Trophoblast cell (in vitro differentiated cells and primary cell): ENCODE measurements at regions not wholly inside any gene's neighbourhood (a gene's known extent, or its start where the extent isn't known, plus 50 kb on each side); places are given as distances from the start of the nearest gene placed in this dataset.

Experiments
- DNase-seq, 2 donors: peaks; one replicate each; pipeline ENCODE4 v3.0.0-alpha.2; 2016
- H2AFZ ChIP-seq: 2 replicates; pipeline ENCODE4 v1.6.1; 2013; ENCODE audit warnings: low read length, moderate library complexity, mild to moderate bottlenecking; ENCODE audit not compliant: insufficient read depth, poor library complexity
- H2AK5ac ChIP-seq: 2 replicates; pipeline ENCODE4 v1.6.1; 2013; ENCODE audit warnings: mild to moderate bottlenecking, low read length
- H2BK120ac ChIP-seq: 2 replicates; pipeline ENCODE4 v1.6.1; 2013; ENCODE audit warnings: low read length, mild to moderate bottlenecking, moderate library complexity; ENCODE audit not compliant: insufficient read depth, poor library complexity
- H2BK12ac ChIP-seq: 2 replicates; pipeline ENCODE4 v1.6.1; 2013; ENCODE audit warnings: mild to moderate bottlenecking, low read length, moderate library complexity
- H2BK5ac ChIP-seq: 2 replicates; pipeline ENCODE4 v1.6.1; 2013; ENCODE audit warnings: low read length, low read depth, moderate library complexity, mild to moderate bottlenecking; ENCODE audit not compliant: poor library complexity
- H3K14ac ChIP-seq: 2 replicates; pipeline ENCODE4 v1.6.1; 2013; ENCODE audit warnings: mild to moderate bottlenecking, low read length
- H3K18ac ChIP-seq: 2 replicates; pipeline ENCODE4 v1.6.1; 2013; ENCODE audit warnings: mild to moderate bottlenecking, low read length
- H3K23ac ChIP-seq: 2 replicates; pipeline ENCODE4 v1.6.1; 2013; ENCODE audit warnings: low read length
- H3K27ac ChIP-seq: 2 replicates; pipeline ENCODE4 v1.5.1; 2013; ENCODE audit warnings: low read depth, mild to moderate bottlenecking, inconsistent platforms, low read length, moderate library complexity
- H3K27me3 ChIP-seq: 2 replicates; pipeline ENCODE4 v1.6.1; 2013; ENCODE audit warnings: inconsistent platforms, mild to moderate bottlenecking, low read length, moderate library complexity; ENCODE audit not compliant: insufficient read depth
- H3K36me3 ChIP-seq, 2 experiments: 1 replicate in 1 of 2; 2 replicates in 1 of 2; pipeline ENCODE4 v1.6.1; 2013; ENCODE audit warnings: low read length in 2 of 2, mild to moderate bottlenecking in 2 of 2, moderate library complexity in 1 of 2; ENCODE audit not compliant: insufficient read depth in 2 of 2, control insufficient read depth in 1 of 2
- H3K4ac ChIP-seq: 2 replicates; pipeline ENCODE4 v1.6.1; 2013; ENCODE audit warnings: low read depth, mild to moderate bottlenecking, low read length, moderate library complexity
- H3K4me1 ChIP-seq, 2 experiments: 1 replicate in 1 of 2; 2 replicates in 1 of 2; pipeline ENCODE4 v1.6.1; 2013; ENCODE audit warnings: low read length in 2 of 2, mild to moderate bottlenecking in 2 of 2, moderate library complexity in 1 of 2; ENCODE audit not compliant: insufficient read depth in 2 of 2, control insufficient read depth in 1 of 2
- H3K4me2 ChIP-seq: 2 replicates; pipeline ENCODE4 v1.6.1; 2013; ENCODE audit warnings: inconsistent platforms, mild to moderate bottlenecking, low read length, moderate library complexity
- H3K4me3 ChIP-seq: 2 replicates; pipeline ENCODE4 v1.5.1; 2013; ENCODE audit warnings: mild to moderate bottlenecking, low read depth, low read length, inconsistent platforms
- H3K79me1 ChIP-seq: one replicate; pipeline ENCODE4 v1.6.1; 2013; ENCODE audit warnings: low read length
- H3K79me2 ChIP-seq: 2 replicates; pipeline ENCODE4 v1.6.1; 2013; ENCODE audit warnings: low read length, mild to moderate bottlenecking; ENCODE audit not compliant: control insufficient read depth, insufficient read depth, poor library complexity
- H3K9ac ChIP-seq: 2 replicates; pipeline ENCODE4 v1.6.1; 2013; ENCODE audit warnings: mild to moderate bottlenecking, low read length
- H3K9me3 ChIP-seq: 2 replicates; pipeline ENCODE4 v1.6.1; 2013; ENCODE audit warnings: low read depth, mild to moderate bottlenecking, control low read depth, inconsistent platforms, low read length; ENCODE audit not compliant: insufficient read depth
- H4K12ac ChIP-seq: 2 replicates; pipeline ENCODE4 v1.6.1; 2013; ENCODE audit warnings: low read depth, mild to moderate bottlenecking, low read length, moderate library complexity
- H4K8ac ChIP-seq: 2 replicates; pipeline ENCODE4 v1.6.1; 2013; ENCODE audit warnings: low read depth, mild to moderate bottlenecking, low read length, moderate library complexity
- H4K91ac ChIP-seq: one replicate; pipeline ENCODE4 v1.6.1; 2013; ENCODE audit warnings: low read depth, mild to moderate bottlenecking, low read length, moderate library complexity
- WGBS: extraction: QIAGEN DNeasy Blood & Tissue Kit; methylation state at CpG from one replicate; pipeline ENCODE4 v1.1.7; 2013; ENCODE audit warnings: missing lambda C conversion rate; ENCODE audit not compliant: insufficient read length, insufficient coverage; ENCODE audit errors: extremely low coverage; 5-methylcytosine and 5-hydroxymethylcytosine counted together

DNA sequence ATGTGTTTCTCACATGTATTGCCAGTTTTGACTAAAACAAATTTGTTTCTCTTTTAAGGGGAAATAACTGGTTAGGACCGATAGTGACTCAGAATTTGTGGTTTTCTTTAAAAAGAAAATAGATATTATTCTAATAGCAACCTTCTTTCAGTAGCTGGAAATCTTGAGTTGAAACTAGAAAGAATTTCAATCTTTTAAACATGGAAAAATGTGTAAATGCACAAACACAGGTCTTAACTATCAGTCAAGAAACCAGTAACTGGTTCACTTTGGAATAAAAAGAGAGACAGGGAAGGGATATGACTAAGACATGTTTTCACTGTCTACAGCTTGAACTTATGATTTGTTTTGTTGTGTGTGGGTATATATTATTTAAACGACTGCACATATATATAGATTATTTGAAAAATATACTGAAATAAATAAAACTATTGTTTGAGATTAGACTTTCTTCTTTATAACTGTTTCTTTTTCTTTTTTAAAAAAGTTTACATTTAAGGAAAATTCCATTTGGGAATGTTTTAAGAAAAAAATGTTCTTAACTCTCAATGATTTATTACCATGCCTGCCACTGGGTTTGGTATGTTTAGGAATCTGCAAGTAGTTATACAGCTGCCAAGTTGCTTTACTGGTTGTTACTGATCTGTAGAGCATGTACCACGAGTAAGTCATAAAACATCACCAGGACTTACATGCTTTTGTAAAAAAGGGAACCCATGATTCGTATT lies 753.3 kb upstream of the MARCKS start:
- Histone ChIP-seq H4K91ac (no peak overlapping the region), H3K4me1 (peaks cover 0 to 2% of the 10 kb centered on the region in 2 experiments), H2AFZ (no peak overlapping the region), H3K79me2 (no peaks in the 10 kb centered on the region), H3K36me3 (no peaks in the 10 kb centered on the region), H3K9me3 (no peaks in the 10 kb centered on the region), H3K79me1 (peaks cover 3% of the 10 kb centered on the region), H3K4me3 (no peak overlapping the region), H2BK5ac (no peak overlapping the region), H3K27ac (peak overlapping the region; percentile 74), H2AK5ac (no peak overlapping the region), H3K9ac (no peak overlapping the region), H2BK12ac (no peak overlapping the region), H3K23ac (no peak overlapping the region), H2BK120ac (no peak overlapping the region), H3K4me2 (no peak overlapping the region), H3K27me3 (no peaks in the 10 kb centered on the region), H3K18ac (no peak overlapping the region), H4K8ac (no peak overlapping the region), H4K12ac (no peak overlapping the region), H3K4ac (no peak overlapping the region), H3K14ac (no peak overlapping the region)
- no CpG with 5 or more reads among the region's 4 CpGs for WGBS
- DNase-seq: peak in 1 of 2 donors; percentile 47

DNA sequence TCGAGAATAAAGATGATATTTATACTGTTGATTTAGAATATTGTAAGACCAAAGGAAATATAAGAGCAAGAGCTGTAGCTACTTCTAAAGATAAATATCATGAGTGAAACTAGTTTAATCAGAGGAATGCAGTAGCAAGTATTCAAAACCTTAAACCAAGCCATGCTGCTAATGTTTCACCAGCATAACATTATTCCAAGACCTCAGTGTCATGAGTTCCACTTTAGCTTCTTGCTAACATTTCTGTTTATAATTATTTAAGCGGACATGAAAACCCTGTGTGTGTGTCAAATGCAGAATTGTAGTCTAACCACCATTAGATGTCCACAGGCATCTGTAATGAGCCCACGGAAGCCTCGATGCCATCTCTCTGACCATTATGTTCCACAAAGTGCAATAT lies 752.6 kb upstream of the MARCKS start:
- peak overlapping the region; percentile 72 for H2BK120ac ChIP-seq
- H2AK5ac ChIP-seq: no peak overlapping the region
- no peak overlapping the region for H3K18ac ChIP-seq
- no peak overlapping the region for H2AFZ ChIP-seq
- no peaks in the 10 kb centered on the region for H3K9me3 ChIP-seq
- peaks cover 0 to 2% of the 10 kb centered on the region in 2 experiments for H3K4me1 ChIP-seq
- H3K27ac ChIP-seq: no peak overlapping the region
- no peak overlapping the region for H4K8ac ChIP-seq
- H4K91ac ChIP-seq: peak overlapping the region; percentile 62
- no peak overlapping the region for H3K4me3 ChIP-seq
- no peak overlapping the region for H3K4ac ChIP-seq
- 100% methylated on average over 1 of the region's 4 CpGs for WGBS
- peak in 1 of 2 donors; percentile 63 for DNase-seq
- no peaks in the 10 kb centered on the region for H3K27me3 ChIP-seq
- H3K36me3 ChIP-seq: no peaks in the 10 kb centered on the region
- H3K79me2 ChIP-seq: no peaks in the 10 kb centered on the region
- no peak overlapping the region for H3K14ac ChIP-seq
- no peak overlapping the region for H4K12ac ChIP-seq
- H3K23ac ChIP-seq: no peak overlapping the region
- peak overlapping the region; percentile 68 for H2BK5ac ChIP-seq
- no peak overlapping the region for H3K4me2 ChIP-seq
- H3K9ac ChIP-seq: no peak overlapping the region
- H3K79me1 ChIP-seq: peaks cover 3% of the 10 kb centered on the region
- H2BK12ac ChIP-seq: peak overlapping the region; percentile 40

DNA sequence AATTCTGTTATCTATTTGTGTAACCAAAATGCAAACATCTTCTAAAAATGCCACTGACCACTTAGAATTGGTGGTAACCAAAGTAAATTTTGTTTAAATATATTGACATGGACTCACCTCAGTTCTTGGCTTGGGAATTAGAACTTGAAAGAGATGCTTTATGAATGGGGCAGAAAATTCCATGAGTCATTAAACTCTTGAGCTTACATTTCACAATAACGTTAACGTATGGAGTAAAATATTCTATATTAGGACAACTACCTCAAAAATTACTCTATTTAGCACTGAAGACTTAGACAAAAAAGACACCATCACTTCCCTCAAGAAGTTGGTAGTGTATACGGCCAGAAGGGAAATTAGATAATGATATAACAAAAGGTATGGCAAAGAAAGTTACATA lies 752.2 kb upstream of the MARCKS start:
- Histone ChIP-seq H3K14ac (no peak overlapping the region), H2AK5ac (no peak overlapping the region), H3K4me1 (peaks cover 0 to 2% of the 10 kb centered on the region in 2 experiments), H4K8ac (no peak overlapping the region), H2AFZ (no peak overlapping the region), H4K91ac (no peak overlapping the region), H3K79me2 (no peaks in the 10 kb centered on the region), H3K4ac (no peak overlapping the region), H2BK5ac (peak overlapping the region; percentile 68), H3K36me3 (no peaks in the 10 kb centered on the region), H3K23ac (no peak overlapping the region), H2BK120ac (peak overlapping the region; percentile 72), H3K9me3 (no peaks in the 10 kb centered on the region), H3K18ac (no peak overlapping the region), H2BK12ac (no peak overlapping the region), H3K9ac (no peak overlapping the region), H4K12ac (no peak overlapping the region), H3K4me3 (no peak overlapping the region), H3K79me1 (peaks cover 3% of the 10 kb centered on the region), H3K27ac (no peak overlapping the region), H3K4me2 (no peak overlapping the region), H3K27me3 (no peaks in the 10 kb centered on the region)
- peak in 1 of 2 donors; percentile 58 for DNase-seq
- no CpG with 5 or more reads among the region's 3 CpGs for WGBS

DNA sequence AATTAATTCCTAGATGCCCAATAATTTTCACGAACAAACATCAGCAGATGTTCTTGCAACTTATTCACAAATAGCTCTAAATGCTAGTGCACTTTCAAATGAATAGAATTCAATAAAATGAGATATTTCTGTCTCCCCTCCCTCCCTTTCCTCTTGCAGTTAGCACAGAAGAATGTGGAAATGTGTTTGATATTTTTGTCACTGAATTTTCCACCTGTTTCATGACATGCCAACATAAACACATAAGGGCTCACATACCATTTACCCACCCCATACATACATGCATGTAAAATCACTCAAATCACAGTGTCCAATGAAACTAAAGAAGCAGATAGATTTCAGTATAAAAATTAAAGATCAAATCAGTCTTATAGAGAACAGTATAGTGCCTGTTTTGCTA lies 746.9 kb upstream of the MARCKS start:
- Histone ChIP-seq H2AK5ac (no peak overlapping the region), H3K36me3 (no peaks in the 10 kb centered on the region), H2BK120ac (no peak overlapping the region), H4K91ac (no peak overlapping the region), H3K4me1 (no peaks in the 10 kb centered on the region), H3K4me2 (no peak overlapping the region), H3K14ac (no peak overlapping the region), H3K27ac (no peak overlapping the region), H3K79me1 (peaks cover 6% of the 10 kb centered on the region), H2BK12ac (no peak overlapping the region), H4K12ac (no peak overlapping the region), H3K79me2 (no peaks in the 10 kb centered on the region), H3K9me3 (no peaks in the 10 kb centered on the region), H3K4me3 (no peak overlapping the region), H3K4ac (no peak overlapping the region), H3K18ac (no peak overlapping the region), H2BK5ac (no peak overlapping the region), H3K23ac (no peak overlapping the region), H3K9ac (no peak overlapping the region), H3K27me3 (no peaks in the 10 kb centered on the region), H4K8ac (no peak overlapping the region), H2AFZ (no peak overlapping the region)
- no CpG with 5 or more reads among the region's 1 CpG for WGBS
- no peak for DNase-seq
